PC-9 (cell line): ENCODE measurements at regions not wholly inside any gene's neighbourhood (a gene's known extent, or its start where the extent isn't known, plus 50 kb on each side); places are given as distances from the start of the nearest gene placed in this dataset.

ENCODE experiments used
- EZH2 ChIP-seq: fragments of 200-600 bp; sonication (generic); IDR thresholded peaks from 2 replicates; pipeline ENCODE4 v1.8.0; 2017; ENCODE audit warnings: antibody characterized with exemption, low read depth
- TF ChIP-seq, protein P1 (sequence below): fragments of 200-600 bp; sonication (generic); conservative IDR thresholded peaks from 2 replicates; pipeline ENCODE4 v1.6.1; 2017; ENCODE audit warnings: mixed run types, antibody characterized with exemption, mild to moderate bottlenecking, moderate library complexity

DNA sequence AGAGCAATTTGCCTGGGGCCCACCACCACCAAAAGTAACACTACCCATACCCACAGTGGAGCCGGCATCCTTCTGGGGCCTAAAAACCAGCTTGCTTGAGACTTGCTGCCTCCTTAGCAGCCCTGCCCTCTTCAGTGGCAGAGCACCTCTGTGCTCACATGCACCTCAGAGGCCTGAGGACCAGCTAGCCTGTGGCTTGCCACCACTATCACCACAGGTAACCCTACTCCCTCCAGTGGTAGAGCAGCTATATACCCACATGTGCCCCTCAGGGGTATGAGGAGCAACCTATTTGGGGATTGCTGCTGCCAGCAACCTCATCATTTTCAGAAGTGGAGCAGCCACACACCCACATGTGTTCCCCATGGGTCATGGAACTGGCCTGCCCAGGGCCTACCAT is 111.4 kb upstream of the SPRY2 start:
- TF ChIP-seq, protein P1, sequence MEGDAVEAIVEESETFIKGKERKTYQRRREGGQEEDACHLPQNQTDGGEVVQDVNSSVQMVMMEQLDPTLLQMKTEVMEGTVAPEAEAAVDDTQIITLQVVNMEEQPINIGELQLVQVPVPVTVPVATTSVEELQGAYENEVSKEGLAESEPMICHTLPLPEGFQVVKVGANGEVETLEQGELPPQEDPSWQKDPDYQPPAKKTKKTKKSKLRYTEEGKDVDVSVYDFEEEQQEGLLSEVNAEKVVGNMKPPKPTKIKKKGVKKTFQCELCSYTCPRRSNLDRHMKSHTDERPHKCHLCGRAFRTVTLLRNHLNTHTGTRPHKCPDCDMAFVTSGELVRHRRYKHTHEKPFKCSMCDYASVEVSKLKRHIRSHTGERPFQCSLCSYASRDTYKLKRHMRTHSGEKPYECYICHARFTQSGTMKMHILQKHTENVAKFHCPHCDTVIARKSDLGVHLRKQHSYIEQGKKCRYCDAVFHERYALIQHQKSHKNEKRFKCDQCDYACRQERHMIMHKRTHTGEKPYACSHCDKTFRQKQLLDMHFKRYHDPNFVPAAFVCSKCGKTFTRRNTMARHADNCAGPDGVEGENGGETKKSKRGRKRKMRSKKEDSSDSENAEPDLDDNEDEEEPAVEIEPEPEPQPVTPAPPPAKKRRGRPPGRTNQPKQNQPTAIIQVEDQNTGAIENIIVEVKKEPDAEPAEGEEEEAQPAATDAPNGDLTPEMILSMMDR, result no peak
- no peak for TF ChIP-seq EZH2
